ENCODE measurements at regions not wholly inside any gene's neighbourhood (a gene's known extent, or its start where the extent isn't known, plus 50 kb on each side); places are given as distances from the start of the nearest gene placed in this dataset.

GRCh38 chr11:107215010-107215409, 196.7 kb upstream of the GUCY1A2 start:
- no peak for TF ChIP-seq ZNF76 (CRISPR knock-in tag; IDR thresholded peaks at IDR 0.05; ENCODE audit: borderline replicate concordance)
- no peak for TF ChIP-seq HMBOX1 (IDR thresholded peaks at IDR 0.05)
- TF ChIP-seq SMARCA4 (IDR thresholded peaks at IDR 0.05): no peak
- no peak for TF ChIP-seq SMARCA5 (IDR thresholded peaks at IDR 0.05)
- TF ChIP-seq CCNT2 (IDR thresholded peaks at IDR 0.05; ENCODE audit: borderline replicate concordance, extremely low read depth, insufficient read length, low read depth, low read length): no peak
- no peak for TF ChIP-seq TRIM28 (IDR thresholded peaks at IDR 0.05)
- TF ChIP-seq, protein P1, sequence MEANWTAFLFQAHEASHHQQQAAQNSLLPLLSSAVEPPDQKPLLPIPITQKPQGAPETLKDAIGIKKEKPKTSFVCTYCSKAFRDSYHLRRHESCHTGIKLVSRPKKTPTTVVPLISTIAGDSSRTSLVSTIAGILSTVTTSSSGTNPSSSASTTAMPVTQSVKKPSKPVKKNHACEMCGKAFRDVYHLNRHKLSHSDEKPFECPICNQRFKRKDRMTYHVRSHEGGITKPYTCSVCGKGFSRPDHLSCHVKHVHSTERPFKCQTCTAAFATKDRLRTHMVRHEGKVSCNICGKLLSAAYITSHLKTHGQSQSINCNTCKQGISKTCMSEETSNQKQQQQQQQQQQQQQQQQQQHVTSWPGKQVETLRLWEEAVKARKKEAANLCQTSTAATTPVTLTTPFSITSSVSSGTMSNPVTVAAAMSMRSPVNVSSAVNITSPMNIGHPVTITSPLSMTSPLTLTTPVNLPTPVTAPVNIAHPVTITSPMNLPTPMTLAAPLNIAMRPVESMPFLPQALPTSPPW (CRISPR knock-in tag; IDR thresholded peaks at IDR 0.05): no peak
- TF ChIP-seq SRSF3 (IDR thresholded peaks at IDR 0.05; ENCODE audit: insufficient read depth, low read length): no peak
- TF ChIP-seq HNRNPL (IDR thresholded peaks at IDR 0.05; ENCODE audit: low read depth, low read length): no peak
- TF ChIP-seq MCM2 (IDR thresholded peaks at IDR 0.05; ENCODE audit: low read depth): no peak
- no peak for TF ChIP-seq ZZZ3 (IDR thresholded peaks at IDR 0.05)
- no peak for TF ChIP-seq ZFP30 (CRISPR knock-in tag; IDR thresholded peaks at IDR 0.05; ENCODE audit: borderline replicate concordance)
- TF ChIP-seq NFATC3 (IDR thresholded peaks at IDR 0.05): no peak
- no peak for TF ChIP-seq NCOA1 (IDR thresholded peaks at IDR 0.05; ENCODE audit: low read depth)
- no peak for TF ChIP-seq BCLAF1 (IDR thresholded peaks at IDR 0.05; ENCODE audit: borderline replicate concordance in 1 of 2, control insufficient read depth in 1 of 2, low read depth in 2 of 2, low read length in 1 of 2)
- Histone ChIP-seq H3K4me2 (ENCODE audit: insufficient read depth, low read length) (no peak overlapping the region), H3K9ac (ENCODE audit: insufficient read depth in 1 of 2, low read depth in 2 of 2, low read length in 2 of 2) (no peak overlapping the region), H3K4me3 (no peak overlapping the region), H2AFZ (ENCODE audit: low read depth, low read length) (no peak overlapping the region), H3K27ac (ENCODE audit: extremely low read depth, low read depth, low read length) (no peak overlapping the region), H3K27me3 (ENCODE audit: control insufficient read depth in 2 of 2, insufficient read depth in 2 of 2, low read length in 2 of 2) (no peaks in the 10 kb centered on the region), H4K20me1 (replicated peaks; ENCODE audit: control insufficient read depth, insufficient read depth, low read length) (no peaks in the 10 kb centered on the region), H3K9me3 (replicated peaks; ENCODE audit: control insufficient read depth, insufficient read depth, low read depth, low read length) (no peaks in the 10 kb centered on the region), H3K9me1 (ENCODE audit: control insufficient read depth, insufficient read depth, low read length) (no peaks in the 10 kb centered on the region), H3K4me1 (replicated peaks in 1 of 2; ENCODE audit: control insufficient read depth in 2 of 2, insufficient read depth in 2 of 2, low read length in 2 of 2) (no peaks in the 10 kb centered on the region), H3K79me2 (ENCODE audit: control insufficient read depth, insufficient read depth, low read length) (no peaks in the 10 kb centered on the region), H3K36me3 (ENCODE audit: control insufficient read depth, insufficient read depth, low read length) (no peaks in the 10 kb centered on the region)
- intact Hi-C loops (cut with micrococcal nuclease) (no loop called here), in situ Hi-C loops (cut with MboI) (no loop called here)
- DNase-seq (ENCODE audit: extremely low read depth in 1 of 4, low spot score in 3 of 4) (no peak), FAIRE-seq (no peak), ATAC-seq (no peak)
- 0% methylated on average over 2 of the region's 2 CpGs for WGBS (ENCODE audit: insufficient coverage, low coverage, missing lambda C conversion rate)
- BruUV-seq (replicated peaks): no TSS peak
- POLR2A ChIA-PET: interaction anchor here (0.7 kb wide), 1 partner anchor 93 kb away, joined by 3 read pairs; no protein-coding TSS in a partner anchor
- CTCF ChIA-PET (ENCODE audit: low intra/inter-chr PET ratio): no interaction called here
